Smooth muscle cell (in vitro differentiated cells): ENCODE measurements at regions not wholly inside any gene's neighbourhood (a gene's known extent, or its start where the extent isn't known, plus 50 kb on each side); places are given as distances from the start of the nearest gene placed in this dataset.

Source experiments
- DNase-seq: peaks from one replicate; lab custom pipeline; 2025; ENCODE audit not compliant: unreplicated experiment; lab: John Stamatoyannopoulos, UW
- H2AFZ ChIP-seq: fragments of 200-600 bp; sonication (generic); 2 replicates; pipeline ENCODE4 v1.6.0; 2016; ENCODE audit warnings: antibody characterized with exemption, low read depth, mild to moderate bottlenecking
- H3F3A ChIP-seq: fragments of 200-600 bp; sonication (generic); 2 replicates; pipeline ENCODE4 v1.6.0; 2017; ENCODE audit warnings: antibody characterized with exemption, low read depth
- H3K27ac ChIP-seq: fragments of 200-600 bp; sonication (generic); 2 replicates; pipeline ENCODE4 v1.5.1; 2016; ENCODE audit warnings: low read depth, mild to moderate bottlenecking
- H3K27me3 ChIP-seq: fragments of 200-600 bp; sonication (generic); 2 replicates; pipeline ENCODE4 v1.6.1; 2016; ENCODE audit warnings: low read depth, mild to moderate bottlenecking
- H3K36me3 ChIP-seq: fragments of 200-600 bp; sonication (generic); 2 replicates; pipeline ENCODE4 v1.5.1; 2016; ENCODE audit warnings: low read depth
- H3K4me1 ChIP-seq: fragments of 200-600 bp; sonication (generic); 2 replicates; pipeline ENCODE4 v1.5.1; 2016; ENCODE audit warnings: low read depth
- H3K4me2 ChIP-seq: fragments of 200-600 bp; sonication (generic); 2 replicates; pipeline ENCODE4 v1.6.0; 2016; ENCODE audit warnings: mild to moderate bottlenecking
- H3K4me3 ChIP-seq: fragments of 200-600 bp; sonication (generic); 2 replicates; pipeline ENCODE4 v1.5.1; 2016; ENCODE audit warnings: mild to moderate bottlenecking
- H3K79me2 ChIP-seq: fragments of 200-600 bp; sonication (generic); 2 replicates; pipeline ENCODE4 v1.6.0; 2016; ENCODE audit warnings: low read depth, mild to moderate bottlenecking
- H3K9ac ChIP-seq: fragments of 200-600 bp; sonication (generic); 2 replicates; pipeline ENCODE4 v1.6.0; 2016; ENCODE audit warnings: low read depth
- H3K9me3 ChIP-seq: fragments of 200-600 bp; sonication (generic); replicated peaks from 2 replicates; pipeline ENCODE4 v1.5.1; 2016; ENCODE audit warnings: low read depth
- H4K20me1 ChIP-seq: fragments of 200-600 bp; sonication (generic); 2 replicates; pipeline ENCODE4 v1.6.0; 2016; ENCODE audit warnings: low read depth
- CTCF ChIP-seq: fragments of 200-600 bp; sonication (generic); IDR thresholded peaks from 2 replicates; pipeline ENCODE4 v1.5.1; 2017; ENCODE audit warnings: borderline replicate concordance, mild to moderate bottlenecking, antibody characterized with exemption; ENCODE audit not compliant: insufficient read depth, poor library complexity, severe bottlenecking
- WGBS: methylation state at CpG from one replicate; pipeline ENCODE4 v1.1.7; 2016; ENCODE audit warnings: low lambda C conversion rate; 5-methylcytosine and 5-hydroxymethylcytosine counted together

GRCh38 chr19:28217022-28217421 lies 995.9 kb downstream of the UQCRFS1 start:
- Histone ChIP-seq H3K27me3 (no peaks in the 10 kb centered on the region), H4K20me1 (no peaks in the 10 kb centered on the region), H3K36me3 (no peaks in the 10 kb centered on the region), H3F3A (no peaks in the 10 kb centered on the region), H3K4me2 (no peak overlapping the region), H3K9ac (no peak overlapping the region), H3K79me2 (no peaks in the 10 kb centered on the region), H3K27ac (no peak overlapping the region), H2AFZ (no peak overlapping the region), H3K4me3 (no peak overlapping the region), H3K9me3 (no peaks in the 10 kb centered on the region), H3K4me1 (no peaks in the 10 kb centered on the region)
- no peak for DNase-seq
- TF ChIP-seq CTCF: peak; percentile 19
- WGBS: 52% methylated on average over 1 of the region's 1 CpG

DNA sequence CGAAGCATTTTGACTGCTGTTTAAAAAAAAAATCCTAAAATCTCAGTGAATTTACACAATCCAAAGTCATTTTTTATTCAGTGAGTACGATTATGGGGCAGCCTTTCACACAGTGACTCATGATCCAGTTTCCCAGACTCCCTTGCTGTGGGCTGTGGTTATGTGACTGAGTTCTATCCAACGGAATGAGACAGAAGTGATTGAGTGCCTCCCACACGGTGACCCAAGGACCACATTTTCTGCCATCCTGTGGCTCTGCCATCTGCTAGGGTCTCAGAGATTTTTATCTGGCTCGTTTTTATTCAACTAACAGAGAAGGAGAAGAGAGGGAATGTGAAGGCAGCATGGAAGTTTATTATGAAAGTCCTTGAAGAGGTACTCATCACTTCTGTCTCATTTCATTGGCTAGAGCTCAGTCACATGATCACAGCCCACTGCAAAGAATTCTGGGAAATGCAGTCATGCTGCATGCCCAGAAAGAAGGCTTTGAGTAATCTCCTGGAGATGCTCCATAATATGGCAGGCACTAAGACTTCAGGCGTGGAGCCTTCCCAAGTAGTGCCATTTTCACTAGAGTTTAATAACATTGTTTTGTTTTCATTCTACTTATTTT lies 999.4 kb downstream of the UQCRFS1 start:
- no peaks in the 10 kb centered on the region for H4K20me1 ChIP-seq
- H2AFZ ChIP-seq: no peak overlapping the region
- peaks cover 4% of the 10 kb centered on the region for H3K27me3 ChIP-seq
- no peak overlapping the region for H3K27ac ChIP-seq
- H3K4me3 ChIP-seq: no peak overlapping the region
- WGBS: 66% methylated on average over 6 of the region's 6 CpGs
- H3K9me3 ChIP-seq: no peaks in the 10 kb centered on the region
- DNase-seq: no peak
- H3K9ac ChIP-seq: no peak overlapping the region
- H3K36me3 ChIP-seq: no peaks in the 10 kb centered on the region
- H3K4me2 ChIP-seq: peak overlapping the region; percentile 50
- H3K4me1 ChIP-seq: no peaks in the 10 kb centered on the region
- TF ChIP-seq CTCF: no peak
- no peaks in the 10 kb centered on the region for H3F3A ChIP-seq
- no peaks in the 10 kb centered on the region for H3K79me2 ChIP-seq

DNA sequence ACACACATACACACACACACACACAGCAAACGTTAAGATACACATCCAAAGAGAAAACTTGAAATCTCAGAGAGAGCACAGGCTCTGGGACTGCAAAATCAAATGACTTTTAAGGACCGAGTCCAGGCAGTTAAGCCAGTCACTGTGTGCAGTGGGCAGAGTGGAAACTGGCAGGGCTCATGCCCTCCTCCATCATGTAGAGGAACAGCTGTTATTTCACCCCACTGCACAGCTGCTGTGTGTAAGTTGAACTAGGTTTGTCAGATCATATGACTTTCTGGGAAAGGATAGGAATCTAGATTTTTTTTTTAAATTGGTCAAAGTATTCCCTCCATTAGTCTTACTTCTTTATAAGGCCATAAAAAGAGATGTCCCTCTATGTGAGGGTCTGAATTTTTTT lies 1002.1 kb downstream of the UQCRFS1 start:
- Histone ChIP-seq H3K27ac (no peak overlapping the region), H3K27me3 (peaks cover 4% of the 10 kb centered on the region), H3K4me3 (no peak overlapping the region), H3K4me1 (no peaks in the 10 kb centered on the region), H3K9ac (no peak overlapping the region), H3K9me3 (no peaks in the 10 kb centered on the region), H2AFZ (no peak overlapping the region), H3K4me2 (no peak overlapping the region), H3K36me3 (no peaks in the 10 kb centered on the region), H3K79me2 (no peaks in the 10 kb centered on the region), H3F3A (no peaks in the 10 kb centered on the region), H4K20me1 (no peaks in the 10 kb centered on the region)
- DNase-seq: no peak
- WGBS: 90% methylated on average over 2 of the region's 2 CpGs
- TF ChIP-seq CTCF: no peak

- Histone ChIP-seq H3K4me2 (no peak overlapping the region), H3K4me3 (no peak overlapping the region), H3K27ac (no peak overlapping the region), H3K79me2 (no peaks in the 10 kb centered on the region), H4K20me1 (no peaks in the 10 kb centered on the region), H3K27me3 (peaks cover 4% of the 10 kb centered on the region), H3K9me3 (no peaks in the 10 kb centered on the region), H3K36me3 (no peaks in the 10 kb centered on the region), H3F3A (no peaks in the 10 kb centered on the region), H3K4me1 (no peaks in the 10 kb centered on the region), H3K9ac (no peak overlapping the region), H2AFZ (no peak overlapping the region)
- 74% methylated on average over 10 of the region's 10 CpGs for WGBS
- TF ChIP-seq CTCF: no peak
- no peak for DNase-seq
Observed at GRCh38 chr19:28208745-28209144, 1004.2 kb downstream of the UQCRFS1 start.
